Uterus (tissue), 3 donors: ENCODE measurements at regions not wholly inside any gene's neighbourhood (a gene's known extent, or its start where the extent isn't known, plus 50 kb on each side); places are given as distances from the start of the nearest gene placed in this dataset.

ENCODE experiments used
- DNase-seq, 2 donors: peaks; one replicate each; pipeline ENCODE4 v3.0.0-alpha.2; 2019 to 2020
- H3K27ac ChIP-seq, 2 donors: fragments of 200-600 bp; sonication (generic); 1 replicate in 1 of 2; 2 replicates in 1 of 2; pipeline ENCODE4 v1.5.1; 2016 to 2018
- H3K27me3 ChIP-seq, 2 donors: fragments of 200-600 bp; sonication (generic); one replicate each; pipeline ENCODE4 v1.5.1; 2018 to 2019; ENCODE audit warnings: control low read depth in 1 of 2
- H3K36me3 ChIP-seq, 2 donors: fragments of 200-600 bp; sonication (generic); one replicate each; pipeline ENCODE4 v1.5.1; 2019; ENCODE audit warnings: control low read depth in 1 of 2
- H3K4me1 ChIP-seq, 2 donors: fragments of 200-600 bp; sonication (generic); one replicate each; pipeline ENCODE4 v1.5.1; 2018 to 2019; ENCODE audit warnings: control low read depth in 1 of 2
- H3K4me3 ChIP-seq, 2 donors: fragments of 200-600 bp; sonication (generic); 1 replicate in 1 of 2; 2 replicates in 1 of 2; pipeline ENCODE4 v1.5.1; 2018 to 2019; ENCODE audit warnings: mild to moderate bottlenecking in 1 of 2
- H3K9me3 ChIP-seq, 2 donors: fragments of 200-600 bp; sonication (generic); one replicate each; pipeline ENCODE4 v1.5.1; 2019; ENCODE audit warnings: control low read depth in 1 of 2
- POLR2A ChIP-seq, 2 donors: fragments of 450-650 bp; IDR thresholded peaks; one replicate each; pipeline ENCODE4 v1.6.1; 2016; ENCODE audit warnings: antibody characterized with exemption in 2 of 2, mild to moderate bottlenecking in 1 of 2, moderate library complexity in 1 of 2
- intact Hi-C: fragments of 100-400 bp; cut with DNase I; formaldehyde crosslinking; loops from one replicate; pipeline ENCODE4 v1.15.1; 2023; ENCODE audit warnings: low total_unique reads
- TF ChIP-seq, protein P1 (sequence below), 4 experiments: fragments of 200-600 bp in 2 of 4; fragments of 450-650 bp in 2 of 4; sonication (generic) in 2 of 4; IDR thresholded peaks; one replicate each; pipeline ENCODE4 v1.5.1; 2016 to 2019; ENCODE audit warnings: antibody characterized with exemption in 4 of 4, mild to moderate bottlenecking in 2 of 4, moderate library complexity in 1 of 4
- donor health status: DM: yes; HTN: yes; CAD: no.

DNA sequence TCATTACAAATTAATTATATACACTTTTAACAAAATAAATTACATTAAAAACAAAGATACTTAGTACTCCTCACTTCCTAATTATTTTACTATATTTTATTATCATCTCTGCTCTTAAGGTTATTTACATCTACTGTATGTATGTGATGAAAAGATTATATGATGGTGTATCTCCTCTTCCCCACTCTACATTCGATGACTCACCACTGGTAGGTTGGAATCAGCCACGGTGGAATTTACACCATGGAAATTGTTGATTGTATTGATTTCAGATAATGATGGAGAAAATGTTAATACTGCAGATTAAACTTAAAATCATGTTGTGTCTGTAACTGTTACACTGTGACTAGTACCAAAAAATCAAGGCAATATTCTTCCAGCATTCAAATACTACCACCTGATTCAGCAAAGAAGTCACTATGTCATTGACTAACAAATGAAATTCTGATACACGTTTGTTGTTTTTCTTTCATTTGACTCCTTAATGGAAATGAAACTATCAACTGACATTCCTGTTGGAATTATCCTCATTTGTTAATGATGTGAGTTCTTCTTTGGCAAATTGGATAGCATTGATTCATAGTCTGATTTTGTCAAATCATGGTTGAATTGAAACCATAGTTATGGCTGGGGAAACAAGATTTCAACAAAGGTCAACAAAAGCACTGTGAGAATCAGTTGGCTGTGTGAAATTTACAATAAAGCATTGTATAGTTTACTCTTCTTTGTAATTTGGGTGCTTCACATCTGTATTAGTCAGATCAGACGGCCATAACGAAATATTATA is 69.0 kb upstream of the NLK start:
- Histone ChIP-seq H3K9me3 (no peaks in the 10 kb centered on the region), H3K36me3 (no peaks in the 10 kb centered on the region), H3K4me3 (no peak overlapping the region), H3K27me3 (no peaks in the 10 kb centered on the region), H3K4me1 (no peaks in the 10 kb centered on the region), H3K27ac (no peak overlapping the region)
- TF ChIP-seq POLR2A (IDR thresholded peaks at IDR 0.05), result no peak
- TF ChIP-seq, protein P1, sequence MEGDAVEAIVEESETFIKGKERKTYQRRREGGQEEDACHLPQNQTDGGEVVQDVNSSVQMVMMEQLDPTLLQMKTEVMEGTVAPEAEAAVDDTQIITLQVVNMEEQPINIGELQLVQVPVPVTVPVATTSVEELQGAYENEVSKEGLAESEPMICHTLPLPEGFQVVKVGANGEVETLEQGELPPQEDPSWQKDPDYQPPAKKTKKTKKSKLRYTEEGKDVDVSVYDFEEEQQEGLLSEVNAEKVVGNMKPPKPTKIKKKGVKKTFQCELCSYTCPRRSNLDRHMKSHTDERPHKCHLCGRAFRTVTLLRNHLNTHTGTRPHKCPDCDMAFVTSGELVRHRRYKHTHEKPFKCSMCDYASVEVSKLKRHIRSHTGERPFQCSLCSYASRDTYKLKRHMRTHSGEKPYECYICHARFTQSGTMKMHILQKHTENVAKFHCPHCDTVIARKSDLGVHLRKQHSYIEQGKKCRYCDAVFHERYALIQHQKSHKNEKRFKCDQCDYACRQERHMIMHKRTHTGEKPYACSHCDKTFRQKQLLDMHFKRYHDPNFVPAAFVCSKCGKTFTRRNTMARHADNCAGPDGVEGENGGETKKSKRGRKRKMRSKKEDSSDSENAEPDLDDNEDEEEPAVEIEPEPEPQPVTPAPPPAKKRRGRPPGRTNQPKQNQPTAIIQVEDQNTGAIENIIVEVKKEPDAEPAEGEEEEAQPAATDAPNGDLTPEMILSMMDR (IDR thresholded peaks at IDR 0.05), result no peak
- DNase-seq, result no peak
- intact Hi-C loops, result no loop called here

DNA sequence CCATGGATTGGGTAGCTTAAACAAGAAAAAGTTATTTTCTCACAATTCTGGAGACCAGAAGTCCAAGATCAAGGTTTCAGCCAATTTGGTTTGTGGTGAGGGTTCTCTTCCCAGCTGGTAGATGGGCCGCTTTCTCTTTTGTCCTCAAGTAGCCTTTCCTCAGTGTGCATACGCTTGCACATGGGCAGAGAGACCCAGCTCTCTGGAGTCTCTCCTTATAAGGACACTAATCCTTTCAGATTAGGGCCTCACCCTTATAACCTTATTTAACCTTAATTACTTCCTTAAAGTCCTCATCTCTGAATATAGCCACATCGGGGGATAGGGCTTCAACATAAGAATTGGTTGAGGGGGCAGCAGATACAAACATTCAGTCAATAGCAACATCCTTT is 68.4 kb upstream of the NLK start:
- no peak for DNase-seq
- no peak for TF ChIP-seq POLR2A (IDR thresholded peaks at IDR 0.05)
- TF ChIP-seq, protein P1 (IDR thresholded peaks at IDR 0.05), result no peak
- no peaks in the 10 kb centered on the region for H3K36me3 ChIP-seq
- H3K27me3 ChIP-seq, result no peaks in the 10 kb centered on the region
- H3K27ac ChIP-seq, result no peak overlapping the region
- H3K4me3 ChIP-seq, result no peak overlapping the region
- H3K9me3 ChIP-seq, result no peaks in the 10 kb centered on the region
- H3K4me1 ChIP-seq, result no peaks in the 10 kb centered on the region
- intact Hi-C loops, result no loop called here

DNA sequence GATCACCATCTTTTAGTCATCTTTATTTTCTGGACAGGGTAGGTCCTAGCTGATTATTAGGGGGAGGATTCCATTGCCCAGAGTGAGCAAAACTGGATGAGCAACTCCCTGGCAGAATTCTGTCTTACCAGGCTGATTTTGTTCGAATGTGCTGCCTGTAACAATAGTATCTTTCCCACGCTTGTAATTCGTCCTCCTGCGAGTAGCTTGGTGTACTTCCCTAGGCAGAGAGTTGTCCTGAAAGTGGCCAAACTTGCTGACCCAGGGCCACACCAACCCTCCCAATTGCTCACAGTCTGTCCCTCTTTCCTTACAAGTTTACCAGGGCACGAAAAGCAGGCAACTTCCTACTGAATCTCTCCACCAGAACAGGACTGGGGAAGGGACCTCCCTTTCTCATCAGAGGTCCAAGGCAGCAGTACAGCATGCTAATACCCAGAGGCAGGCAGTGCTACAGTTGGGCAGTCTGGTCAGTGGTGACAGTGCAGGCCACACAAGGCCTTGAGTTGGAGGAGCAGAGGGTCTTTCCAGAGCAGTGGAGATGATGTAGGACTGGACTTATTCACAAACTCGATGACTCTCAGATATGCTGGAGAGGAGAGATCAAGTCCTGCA is 67.8 kb upstream of the NLK start:
- H3K9me3 ChIP-seq, result no peaks in the 10 kb centered on the region
- H3K27ac ChIP-seq, result no peak overlapping the region
- H3K4me3 ChIP-seq, result no peak overlapping the region
- H3K36me3 ChIP-seq, result no peaks in the 10 kb centered on the region
- intact Hi-C loops, result no loop called here
- DNase-seq, result no peak
- no peaks in the 10 kb centered on the region for H3K4me1 ChIP-seq
- H3K27me3 ChIP-seq, result no peaks in the 10 kb centered on the region
- TF ChIP-seq, protein P1 (IDR thresholded peaks at IDR 0.05), result no peak
- no peak for TF ChIP-seq POLR2A (IDR thresholded peaks at IDR 0.05)

DNA sequence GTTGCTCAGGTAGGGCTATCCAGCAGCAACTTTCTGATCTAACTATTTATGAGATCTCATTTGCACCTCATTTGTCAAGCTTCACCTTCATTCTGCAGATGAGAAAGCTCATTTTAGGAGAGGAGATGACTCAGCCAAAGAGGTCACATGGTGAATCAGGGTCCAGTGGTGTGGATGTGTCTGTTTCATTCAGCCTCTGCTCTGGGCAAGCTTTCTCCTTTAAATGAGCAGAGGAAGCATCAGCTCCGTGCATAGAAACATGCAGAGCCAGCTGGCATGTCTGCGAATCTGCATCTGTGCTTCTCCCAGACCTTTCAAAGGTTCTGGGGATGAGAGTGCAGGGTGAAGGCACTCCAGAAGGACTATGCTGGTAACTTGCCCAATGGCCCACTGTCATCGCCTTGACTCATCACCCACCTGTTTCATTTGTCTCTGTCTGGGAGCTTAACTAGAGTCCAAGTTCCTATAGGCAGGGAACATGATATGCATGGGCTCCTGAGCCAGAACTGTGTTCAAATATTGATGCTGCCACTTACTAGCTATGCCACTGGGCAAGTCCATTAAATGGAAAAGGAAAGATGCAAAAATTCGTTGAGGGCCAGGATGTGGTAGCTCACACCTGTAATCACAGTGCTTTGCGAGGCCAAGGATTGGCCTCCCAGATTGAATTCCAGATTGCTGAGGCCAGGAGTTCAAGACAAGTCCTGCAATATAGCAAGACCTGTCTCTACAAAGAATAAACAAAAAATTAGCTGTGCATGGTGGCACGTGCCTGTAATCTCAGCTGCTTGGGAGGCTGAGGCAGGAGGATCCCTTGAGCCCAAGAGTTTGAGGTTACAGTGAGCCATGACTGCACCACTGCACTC is 67.1 kb upstream of the NLK start:
- H3K4me3 ChIP-seq, result no peak overlapping the region
- H3K9me3 ChIP-seq, result no peaks in the 10 kb centered on the region
- H3K27ac ChIP-seq, result no peak overlapping the region
- H3K27me3 ChIP-seq, result no peaks in the 10 kb centered on the region
- H3K36me3 ChIP-seq, result no peaks in the 10 kb centered on the region
- DNase-seq, result no peak
- intact Hi-C loops, result no loop called here
- no peaks in the 10 kb centered on the region for H3K4me1 ChIP-seq
- TF ChIP-seq, protein P1 (IDR thresholded peaks at IDR 0.05), result no peak
- TF ChIP-seq POLR2A (IDR thresholded peaks at IDR 0.05), result no peak

DNA sequence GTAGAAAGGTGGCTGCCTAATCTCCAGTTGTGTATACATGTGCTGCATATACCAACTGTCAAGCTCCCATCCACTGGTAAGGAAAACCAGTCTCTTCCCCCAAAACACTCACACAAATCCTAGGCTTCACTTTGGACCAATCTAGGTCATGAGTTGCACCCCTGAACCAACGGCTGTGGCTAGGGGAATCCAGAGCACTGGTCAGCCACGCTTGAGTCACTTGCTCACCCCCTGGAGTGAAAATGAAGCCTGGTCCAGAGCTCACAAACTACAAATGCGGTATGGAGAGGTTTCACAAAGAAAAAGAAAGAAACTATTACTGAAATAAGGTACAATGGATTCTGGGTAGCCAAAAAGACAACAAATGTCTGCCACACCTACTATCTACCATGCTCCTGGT is 66.1 kb upstream of the NLK start:
- H3K36me3 ChIP-seq, result no peaks in the 10 kb centered on the region
- no peaks in the 10 kb centered on the region for H3K9me3 ChIP-seq
- intact Hi-C loops, result no loop called here
- no peaks in the 10 kb centered on the region for H3K4me1 ChIP-seq
- H3K27me3 ChIP-seq, result no peaks in the 10 kb centered on the region
- H3K27ac ChIP-seq, result no peak overlapping the region
- no peak for TF ChIP-seq POLR2A (IDR thresholded peaks at IDR 0.05)
- no peak overlapping the region for H3K4me3 ChIP-seq
- no peak for DNase-seq
